ENCODE measurements at regions not wholly inside any gene's neighbourhood (a gene's known extent, or its start where the extent isn't known, plus 50 kb on each side); places are given as distances from the start of the nearest gene placed in this dataset.

- no peak for TF ChIP-seq CTCF (IDR thresholded peaks at IDR 0.05; ENCODE audit: insufficient read depth, low read length, poor library complexity, severe bottlenecking)
- no peak for TF ChIP-seq EZH2phosphoT487 (conservative IDR thresholded peaks at IDR 0.05; ENCODE audit: low read length)
These were observed 75.7 kb upstream of the SMARCA2 start for GRCh38 chr9:1939466-1939865.
